GM23338 (cell line): ENCODE measurements at regions not wholly inside any gene's neighbourhood (a gene's known extent, or its start where the extent isn't known, plus 50 kb on each side); places are given as distances from the start of the nearest gene placed in this dataset.

Experiments used
- ATAC-seq: fragments of 200-7000 bp; cut with Tn5 transposase; 3 replicates; pipeline ENCODE4 v1.9.1; 2020
- DNase-seq: peaks from one replicate; pipeline ENCODE4 v3.0.0-alpha.2; 2015; ENCODE audit warnings: low spot score
- H2AFZ ChIP-seq: fragments of 200-600 bp; sonication (generic); 2 replicates; pipeline ENCODE4 v1.8.0; 2016; ENCODE audit warnings: antibody characterized with exemption, mild to moderate bottlenecking, moderate library complexity
- H3F3A ChIP-seq: fragments of 200-600 bp; sonication (generic); replicated peaks from 2 replicates; pipeline ENCODE4 v1.8.0; 2017; ENCODE audit warnings: antibody characterized with exemption, mixed run types, low read depth
- H3K27ac ChIP-seq: fragments of 200-600 bp; sonication (generic); 2 replicates; pipeline ENCODE4 v1.6.1; 2016; ENCODE audit warnings: low read depth
- H3K27me3 ChIP-seq: fragments of 200-600 bp; sonication (generic); 2 replicates; pipeline ENCODE4 v1.8.0; 2016; ENCODE audit warnings: mild to moderate bottlenecking, mixed run types, moderate library complexity; ENCODE audit not compliant: insufficient read depth
- H3K36me3 ChIP-seq: fragments of 200-600 bp; sonication (generic); 2 replicates; pipeline ENCODE4 v1.8.0; 2016; ENCODE audit warnings: mild to moderate bottlenecking; ENCODE audit not compliant: insufficient read depth
- H3K4me1 ChIP-seq: fragments of 200-600 bp; sonication (generic); 2 replicates; pipeline ENCODE4 v1.8.0; 2016; ENCODE audit warnings: mild to moderate bottlenecking, moderate library complexity; ENCODE audit not compliant: insufficient read depth
- H3K4me2 ChIP-seq: fragments of 200-600 bp; sonication (generic); 2 replicates; pipeline ENCODE4 v1.7.1; 2017; ENCODE audit warnings: mixed run types
- H3K4me3 ChIP-seq: fragments of 200-600 bp; sonication (generic); 2 replicates; pipeline ENCODE4 v1.6.1; 2016; ENCODE audit warnings: mixed run types
- H3K79me2 ChIP-seq: fragments of 200-600 bp; sonication (generic); replicated peaks from 2 replicates; pipeline ENCODE4 v1.8.0; 2017; ENCODE audit warnings: mild to moderate bottlenecking; ENCODE audit not compliant: insufficient read depth
- H3K9me2 ChIP-seq: fragments of 200-600 bp; sonication (generic); 2 replicates; pipeline ENCODE4 v1.8.0; 2017; ENCODE audit not compliant: insufficient read depth
- H4K20me1 ChIP-seq: fragments of 200-600 bp; sonication (generic); replicated peaks from 2 replicates; pipeline ENCODE4 v1.8.0; 2017; ENCODE audit warnings: mild to moderate bottlenecking; ENCODE audit not compliant: insufficient read depth
- H3K27ac Mint-ChIP-seq: 2 replicates; pipeline ENCODE4 v1.8.0; 2020; ENCODE audit warnings: inconsistent platforms, mild to moderate bottlenecking, moderate library complexity, mixed read lengths
- H3K27me3 Mint-ChIP-seq: 3 replicates; pipeline ENCODE4 v1.8.0; 2022; ENCODE audit warnings: low read depth, mild to moderate bottlenecking, moderate library complexity, mixed read lengths, inconsistent platforms; ENCODE audit not compliant: insufficient read depth, poor library complexity
- H3K36me3 Mint-ChIP-seq: 3 replicates; pipeline ENCODE4 v1.8.0; 2021; ENCODE audit warnings: low read depth, mild to moderate bottlenecking, inconsistent platforms, moderate library complexity, mixed read lengths
- H3K4me1 Mint-ChIP-seq: 3 replicates; pipeline ENCODE4 v1.8.0; 2020; ENCODE audit warnings: mild to moderate bottlenecking, inconsistent platforms, mixed read lengths
- H3K4me3 Mint-ChIP-seq: 3 replicates; pipeline ENCODE4 v1.8.0; 2021; ENCODE audit warnings: moderate library complexity, mild to moderate bottlenecking, inconsistent platforms, mixed read lengths
- H3K9me3 Mint-ChIP-seq: 3 replicates; pipeline ENCODE4 v1.8.0; 2020; ENCODE audit warnings: moderate library complexity, mild to moderate bottlenecking, inconsistent platforms, mixed read lengths
- CREB1 ChIP-seq: fragments of 250-450 bp; sonication (Bioruptor Pico); IDR thresholded peaks from 2 replicates; pipeline ENCODE4 v1.5.0; 2020; ENCODE audit warnings: low read depth, mild to moderate bottlenecking, moderate library complexity
- ETS1 ChIP-seq: IDR thresholded peaks from 2 replicates; pipeline ENCODE4 v1.6.1; 2016; ENCODE audit warnings: antibody characterized with exemption
- EZH2 ChIP-seq: fragments of 200-600 bp; sonication (generic); IDR thresholded peaks from one replicate; pipeline ENCODE4 v1.8.0; 2017; ENCODE audit warnings: antibody characterized with exemption, mild to moderate bottlenecking, low read depth; ENCODE audit not compliant: unreplicated experiment
- EZH2phosphoT487 ChIP-seq: fragments of 200-600 bp; sonication (generic); IDR thresholded peaks from one replicate; pipeline ENCODE4 v1.8.1; 2018; ENCODE audit warnings: antibody characterized with exemption; ENCODE audit not compliant: unreplicated experiment
- JUNB ChIP-seq: IDR thresholded peaks from one replicate; pipeline ENCODE4 v1.6.1; 2016; ENCODE audit warnings: antibody characterized with exemption; ENCODE audit not compliant: unreplicated experiment
- NANOG ChIP-seq: IDR thresholded peaks from 2 replicates; pipeline ENCODE4 v1.6.1; 2016; ENCODE audit warnings: antibody characterized with exemption, borderline replicate concordance
- POLR2AphosphoS5 ChIP-seq: IDR thresholded peaks from 2 replicates; pipeline ENCODE4 v1.6.1; 2016; ENCODE audit warnings: antibody characterized with exemption, low read depth
- REST ChIP-seq: IDR thresholded peaks from one replicate; pipeline ENCODE4 v1.6.1; 2018; ENCODE audit warnings: antibody characterized with exemption; ENCODE audit not compliant: unreplicated experiment
- STAT1 ChIP-seq: IDR thresholded peaks from one replicate; pipeline ENCODE4 v1.6.1; 2016; ENCODE audit warnings: antibody characterized with exemption; ENCODE audit not compliant: unreplicated experiment
- ZNF114 ChIP-seq: fragments of 250-450 bp; sonication (Bioruptor Pico); IDR thresholded peaks from 2 replicates; pipeline ENCODE4 v1.5.0; 2020; ENCODE audit warnings: mild to moderate bottlenecking, moderate library complexity
- ZNF331 ChIP-seq: fragments of 250-450 bp; sonication (Bioruptor Pico); IDR thresholded peaks from 2 replicates; pipeline ENCODE4 v1.5.0; 2020; ENCODE audit warnings: low read depth, mild to moderate bottlenecking, moderate library complexity
- TF ChIP-seq, protein P1 (sequence below), 2 experiments: fragments of 200-600 bp in 1 of 2; sonication (generic) in 1 of 2; conservative IDR thresholded peaks; 2 replicates each; pipeline versions ENCODE4 v1.5.1 to v1.6.1; 2016 to 2017; ENCODE audit warnings: antibody characterized with exemption in 2 of 2, low read depth in 2 of 2, mild to moderate bottlenecking in 2 of 2, moderate library complexity in 1 of 2
- TF ChIP-seq, protein P2 (sequence below): fragments of 250-450 bp; sonication (Bioruptor Pico); IDR thresholded peaks from 2 replicates; pipeline ENCODE4 v1.5.0; 2020; ENCODE audit warnings: mild to moderate bottlenecking, moderate library complexity

- H3K4me1 Mint-ChIP-seq: no peaks in the 10 kb centered on the region; the same call in 2 of the 3 replicates
- peaks cover 3% of the 10 kb centered on the region for H3K27me3 Mint-ChIP-seq
- Histone ChIP-seq H3K4me1 (no peaks in the 10 kb centered on the region), H3K36me3 (no peaks in the 10 kb centered on the region), H3K4me3 (no peak overlapping the region), H3K27me3 (no peaks in the 10 kb centered on the region), H3K27ac (no peak overlapping the region), H3F3A (no peaks in the 10 kb centered on the region), H3K79me2 (no peaks in the 10 kb centered on the region), H4K20me1 (no peaks in the 10 kb centered on the region), H3K9me2 (no peaks in the 10 kb centered on the region), H2AFZ (peak overlapping the region; percentile 52; the same call in 1 of the 2 replicates), H3K4me2 (no peak overlapping the region)
- ATAC-seq: no peak
- no peaks in the 10 kb centered on the region for H3K36me3 Mint-ChIP-seq
- no peak overlapping the region for H3K27ac Mint-ChIP-seq
- no peaks in the 10 kb centered on the region for H3K9me3 Mint-ChIP-seq
- no peak for TF ChIP-seq STAT1
- TF ChIP-seq, protein P1, sequence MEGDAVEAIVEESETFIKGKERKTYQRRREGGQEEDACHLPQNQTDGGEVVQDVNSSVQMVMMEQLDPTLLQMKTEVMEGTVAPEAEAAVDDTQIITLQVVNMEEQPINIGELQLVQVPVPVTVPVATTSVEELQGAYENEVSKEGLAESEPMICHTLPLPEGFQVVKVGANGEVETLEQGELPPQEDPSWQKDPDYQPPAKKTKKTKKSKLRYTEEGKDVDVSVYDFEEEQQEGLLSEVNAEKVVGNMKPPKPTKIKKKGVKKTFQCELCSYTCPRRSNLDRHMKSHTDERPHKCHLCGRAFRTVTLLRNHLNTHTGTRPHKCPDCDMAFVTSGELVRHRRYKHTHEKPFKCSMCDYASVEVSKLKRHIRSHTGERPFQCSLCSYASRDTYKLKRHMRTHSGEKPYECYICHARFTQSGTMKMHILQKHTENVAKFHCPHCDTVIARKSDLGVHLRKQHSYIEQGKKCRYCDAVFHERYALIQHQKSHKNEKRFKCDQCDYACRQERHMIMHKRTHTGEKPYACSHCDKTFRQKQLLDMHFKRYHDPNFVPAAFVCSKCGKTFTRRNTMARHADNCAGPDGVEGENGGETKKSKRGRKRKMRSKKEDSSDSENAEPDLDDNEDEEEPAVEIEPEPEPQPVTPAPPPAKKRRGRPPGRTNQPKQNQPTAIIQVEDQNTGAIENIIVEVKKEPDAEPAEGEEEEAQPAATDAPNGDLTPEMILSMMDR (conservative IDR thresholded peaks at IDR 0.05; ENCODE audit: low read depth in 2 of 2): no peak
- TF ChIP-seq ZNF331: no peak
- TF ChIP-seq JUNB: no peak
- TF ChIP-seq NANOG: no peak
- TF ChIP-seq EZH2: no peak
- TF ChIP-seq REST: no peak
- TF ChIP-seq CREB1 (CRISPR knock-in tag): no peak
- TF ChIP-seq ZNF114 (CRISPR knock-in tag): no peak
- TF ChIP-seq ETS1: no peak
- TF ChIP-seq, protein P2, sequence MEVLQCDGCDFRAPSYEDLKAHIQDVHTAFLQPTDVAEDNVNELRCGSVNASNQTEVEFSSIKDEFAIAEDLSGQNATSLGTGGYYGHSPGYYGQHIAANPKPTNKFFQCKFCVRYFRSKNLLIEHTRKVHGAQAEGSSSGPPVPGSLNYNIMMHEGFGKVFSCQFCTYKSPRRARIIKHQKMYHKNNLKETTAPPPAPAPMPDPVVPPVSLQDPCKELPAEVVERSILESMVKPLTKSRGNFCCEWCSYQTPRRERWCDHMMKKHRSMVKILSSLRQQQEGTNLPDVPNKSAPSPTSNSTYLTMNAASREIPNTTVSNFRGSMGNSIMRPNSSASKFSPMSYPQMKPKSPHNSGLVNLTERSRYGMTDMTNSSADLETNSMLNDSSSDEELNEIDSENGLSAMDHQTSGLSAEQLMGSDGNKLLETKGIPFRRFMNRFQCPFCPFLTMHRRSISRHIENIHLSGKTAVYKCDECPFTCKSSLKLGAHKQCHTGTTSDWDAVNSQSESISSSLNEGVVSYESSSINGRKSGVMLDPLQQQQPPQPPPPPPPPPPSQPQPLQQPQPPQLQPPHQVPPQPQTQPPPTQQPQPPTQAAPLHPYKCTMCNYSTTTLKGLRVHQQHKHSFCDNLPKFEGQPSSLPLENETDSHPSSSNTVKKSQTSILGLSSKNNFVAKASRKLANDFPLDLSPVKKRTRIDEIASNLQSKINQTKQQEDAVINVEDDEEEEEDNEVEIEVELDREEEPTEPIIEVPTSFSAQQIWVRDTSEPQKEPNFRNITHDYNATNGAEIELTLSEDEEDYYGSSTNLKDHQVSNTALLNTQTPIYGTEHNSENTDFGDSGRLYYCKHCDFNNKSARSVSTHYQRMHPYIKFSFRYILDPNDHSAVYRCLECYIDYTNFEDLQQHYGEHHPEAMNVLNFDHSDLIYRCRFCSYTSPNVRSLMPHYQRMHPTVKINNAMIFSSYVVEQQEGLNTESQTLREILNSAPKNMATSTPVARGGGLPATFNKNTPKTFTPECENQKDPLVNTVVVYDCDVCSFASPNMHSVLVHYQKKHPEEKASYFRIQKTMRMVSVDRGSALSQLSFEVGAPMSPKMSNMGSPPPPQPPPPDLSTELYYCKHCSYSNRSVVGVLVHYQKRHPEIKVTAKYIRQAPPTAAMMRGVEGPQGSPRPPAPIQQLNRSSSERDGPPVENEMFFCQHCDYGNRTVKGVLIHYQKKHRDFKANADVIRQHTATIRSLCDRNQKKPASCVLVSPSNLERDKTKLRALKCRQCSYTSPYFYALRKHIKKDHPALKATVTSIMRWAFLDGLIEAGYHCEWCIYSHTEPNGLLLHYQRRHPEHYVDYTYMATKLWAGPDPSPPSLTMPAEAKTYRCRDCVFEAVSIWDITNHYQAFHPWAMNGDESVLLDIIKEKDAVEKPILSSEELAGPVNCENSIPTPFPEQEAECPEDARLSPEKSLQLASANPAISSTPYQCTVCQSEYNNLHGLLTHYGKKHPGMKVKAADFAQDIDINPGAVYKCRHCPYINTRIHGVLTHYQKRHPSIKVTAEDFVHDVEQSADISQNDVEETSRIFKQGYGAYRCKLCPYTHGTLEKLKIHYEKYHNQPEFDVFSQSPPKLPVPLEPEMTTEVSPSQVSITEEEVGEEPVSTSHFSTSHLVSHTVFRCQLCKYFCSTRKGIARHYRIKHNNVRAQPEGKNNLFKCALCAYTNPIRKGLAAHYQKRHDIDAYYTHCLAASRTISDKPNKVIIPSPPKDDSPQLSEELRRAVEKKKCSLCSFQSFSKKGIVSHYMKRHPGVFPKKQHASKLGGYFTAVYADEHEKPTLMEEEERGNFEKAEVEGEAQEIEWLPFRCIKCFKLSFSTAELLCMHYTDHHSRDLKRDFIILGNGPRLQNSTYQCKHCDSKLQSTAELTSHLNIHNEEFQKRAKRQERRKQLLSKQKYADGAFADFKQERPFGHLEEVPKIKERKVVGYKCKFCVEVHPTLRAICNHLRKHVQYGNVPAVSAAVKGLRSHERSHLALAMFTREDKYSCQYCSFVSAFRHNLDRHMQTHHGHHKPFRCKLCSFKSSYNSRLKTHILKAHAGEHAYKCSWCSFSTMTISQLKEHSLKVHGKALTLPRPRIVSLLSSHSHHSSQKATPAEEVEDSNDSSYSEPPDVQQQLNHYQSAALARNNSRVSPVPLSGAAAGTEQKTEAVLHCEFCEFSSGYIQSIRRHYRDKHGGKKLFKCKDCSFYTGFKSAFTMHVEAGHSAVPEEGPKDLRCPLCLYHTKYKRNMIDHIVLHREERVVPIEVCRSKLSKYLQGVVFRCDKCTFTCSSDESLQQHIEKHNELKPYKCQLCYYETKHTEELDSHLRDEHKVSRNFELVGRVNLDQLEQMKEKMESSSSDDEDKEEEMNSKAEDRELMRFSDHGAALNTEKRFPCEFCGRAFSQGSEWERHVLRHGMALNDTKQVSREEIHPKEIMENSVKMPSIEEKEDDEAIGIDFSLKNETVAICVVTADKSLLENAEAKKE (CRISPR knock-in tag): no peak
- TF ChIP-seq EZH2phosphoT487: no peak
- TF ChIP-seq POLR2AphosphoS5: no peak
- no peak overlapping the region for H3K4me3 Mint-ChIP-seq
- DNase-seq: no peak
Observed at GRCh38 chr18:28973324-28973723, 796.4 kb upstream of the CDH2 start.
